Neural cell (in vitro differentiated cells): ENCODE measurements at regions not wholly inside any gene's neighbourhood (a gene's known extent, or its start where the extent isn't known, plus 50 kb on each side); places are given as distances from the start of the nearest gene placed in this dataset.

Experiments
- H2AFZ ChIP-seq: fragments of 200-600, 300-800 bp; sonication (generic), shearing (Covaris generic); 2 replicates; pipeline ENCODE4 v1.6.0; 2014; ENCODE audit warnings: low read depth, mild to moderate bottlenecking, antibody characterized with exemption, low read length, moderate library complexity
- H3F3A ChIP-seq: fragments of 200-600 bp; shearing (Covaris generic); 2 replicates; pipeline ENCODE4 v1.6.1; 2016; ENCODE audit warnings: mild to moderate bottlenecking, moderate library complexity, mixed read lengths, antibody characterized with exemption, low read length; ENCODE audit not compliant: insufficient read depth, poor library complexity, severe bottlenecking
- H3K27ac ChIP-seq: fragments of 200-600, 300-800 bp; sonication (generic), shearing (Covaris generic); 2 replicates; pipeline ENCODE4 v1.5.1; 2014; ENCODE audit warnings: mild to moderate bottlenecking, low read length, moderate library complexity
- H3K27me3 ChIP-seq: fragments of 300-800, 200-600 bp; sonication (generic), shearing (Covaris generic); 2 replicates; pipeline ENCODE4 v1.6.0; 2014; ENCODE audit warnings: mild to moderate bottlenecking, low read depth, low read length, moderate library complexity; ENCODE audit not compliant: insufficient read depth
- H3K36me3 ChIP-seq: fragments of 300-800, 200-600 bp; sonication (generic), shearing (Covaris generic); 2 replicates; pipeline ENCODE4 v1.5.1; 2014; ENCODE audit warnings: mild to moderate bottlenecking, antibody characterized with exemption, low read length, moderate library complexity; ENCODE audit not compliant: insufficient read depth
- H3K4me2 ChIP-seq: fragments of 300-800, 200-600 bp; sonication (generic), shearing (Covaris generic); 2 replicates; pipeline ENCODE4 v1.6.0; 2014; ENCODE audit warnings: mild to moderate bottlenecking, low read length
- H3K4me3 ChIP-seq: fragments of 300-800, 200-600 bp; sonication (generic), shearing (Covaris generic); 2 replicates; pipeline ENCODE4 v1.5.1; 2014; ENCODE audit warnings: mild to moderate bottlenecking, low read length, moderate library complexity
- H3K79me2 ChIP-seq: fragments of 200-600 bp; shearing (Covaris generic); replicated peaks from 2 replicates; pipeline ENCODE4 v1.6.0; 2014; ENCODE audit warnings: mild to moderate bottlenecking, low read length, moderate library complexity; ENCODE audit not compliant: insufficient read depth
- H3K9ac ChIP-seq: fragments of 300-800, 200-600 bp; sonication (generic), shearing (Covaris generic); 2 replicates; pipeline ENCODE4 v1.6.1; 2016; ENCODE audit warnings: mild to moderate bottlenecking, low read length, mixed read lengths
- H3K9me2 ChIP-seq: fragments of 200-600 bp; shearing (Covaris generic); 2 replicates; pipeline ENCODE4 v1.6.1; 2016; ENCODE audit warnings: mild to moderate bottlenecking, low read length, mixed read lengths; ENCODE audit not compliant: insufficient read depth
- H3K9me3 ChIP-seq: fragments of 200-600, 300-800 bp; sonication (generic), shearing (Covaris generic); 2 replicates; pipeline ENCODE4 v1.6.1; 2016; ENCODE audit warnings: mild to moderate bottlenecking, mixed run types, low read length, moderate library complexity, mixed read lengths
- H4K20me1 ChIP-seq: fragments of 200-600 bp; shearing (Covaris generic); 2 replicates; pipeline ENCODE4 v1.6.1; 2016; ENCODE audit warnings: mild to moderate bottlenecking, mixed run types; ENCODE audit not compliant: insufficient read depth
- CTCF ChIP-seq: fragments of 450-650 bp; IDR thresholded peaks from 2 replicates; pipeline ENCODE4 v1.5.1; 2014; ENCODE audit warnings: antibody characterized with exemption, mild to moderate bottlenecking, moderate library complexity; ENCODE audit not compliant: poor library complexity, severe bottlenecking
- EP300 ChIP-seq: fragments of 450-650 bp; conservative IDR thresholded peaks from 2 replicates; pipeline ENCODE4 v1.6.1; 2014; ENCODE audit warnings: antibody characterized with exemption, mild to moderate bottlenecking, moderate library complexity; ENCODE audit not compliant: poor library complexity, severe bottlenecking
- EZH2 ChIP-seq: fragments of 200-600, 300-800 bp; shearing (Covaris generic), sonication (generic); IDR thresholded peaks from 2 replicates; pipeline ENCODE4 v1.6.1; 2014; ENCODE audit warnings: antibody characterized with exemption, low read length, borderline replicate concordance, mild to moderate bottlenecking; ENCODE audit not compliant: insufficient read depth, poor library complexity, severe bottlenecking
- MXI1 ChIP-seq: fragments of 450-650 bp; conservative IDR thresholded peaks from 2 replicates; pipeline ENCODE4 v1.6.1; 2014; ENCODE audit warnings: antibody characterized with exemption, mild to moderate bottlenecking; ENCODE audit not compliant: poor library complexity, severe bottlenecking
- POLR2AphosphoS5 ChIP-seq: IDR thresholded peaks from 2 replicates; pipeline ENCODE4 v1.6.1; 2012
- RAD21 ChIP-seq: fragments of 450-650 bp; conservative IDR thresholded peaks from 2 replicates; pipeline ENCODE4 v1.6.1; 2014; ENCODE audit warnings: antibody characterized with exemption, mild to moderate bottlenecking, moderate library complexity
- REST ChIP-seq: IDR thresholded peaks from 2 replicates; pipeline ENCODE4 v1.6.1; 2012; ENCODE audit warnings: borderline replicate concordance
- SMC3 ChIP-seq: fragments of 450-650 bp; conservative IDR thresholded peaks from 2 replicates; pipeline ENCODE4 v1.6.1; 2014; ENCODE audit warnings: antibody characterized with exemption, mild to moderate bottlenecking, moderate library complexity; ENCODE audit not compliant: poor library complexity
- TAF1 ChIP-seq: IDR thresholded peaks from 2 replicates; pipeline ENCODE4 v1.6.1; 2012; ENCODE audit warnings: low read depth

GRCh38 chrX:125407314-125407713 lies 87.6 kb downstream of the TEX13C start:
- no peaks in the 10 kb centered on the region for H3K79me2 ChIP-seq
- H3K4me2 ChIP-seq: no peak overlapping the region
- TF ChIP-seq MXI1 (no peak), RAD21 (no peak), SMC3 (no peak), REST (no peak), TAF1 (no peak), POLR2AphosphoS5 (no peak), EZH2 (no peak)
- no peak overlapping the region for H3K9ac ChIP-seq
- no peaks in the 10 kb centered on the region for H3K9me2 ChIP-seq
- H3F3A ChIP-seq: no peaks in the 10 kb centered on the region
- no peaks in the 10 kb centered on the region for H3K9me3 ChIP-seq
- H3K27me3 ChIP-seq: no peaks in the 10 kb centered on the region
- no peaks in the 10 kb centered on the region for H3K36me3 ChIP-seq
- no peak overlapping the region for H2AFZ ChIP-seq
- no peak overlapping the region for H3K4me3 ChIP-seq
- H4K20me1 ChIP-seq: no peaks in the 10 kb centered on the region
- H3K27ac ChIP-seq: no peak overlapping the region

- no peaks in the 10 kb centered on the region for H4K20me1 ChIP-seq
- H3F3A ChIP-seq: no peaks in the 10 kb centered on the region
- no peaks in the 10 kb centered on the region for H3K36me3 ChIP-seq
- H3K9me3 ChIP-seq: no peaks in the 10 kb centered on the region
- H3K4me3 ChIP-seq: no peak overlapping the region
- H3K27me3 ChIP-seq: no peaks in the 10 kb centered on the region
- H3K9ac ChIP-seq: no peak overlapping the region
- no peaks in the 10 kb centered on the region for H3K79me2 ChIP-seq
- H3K9me2 ChIP-seq: no peaks in the 10 kb centered on the region
- no peak overlapping the region for H2AFZ ChIP-seq
- H3K4me2 ChIP-seq: no peak overlapping the region
- TF ChIP-seq MXI1 (no peak), EZH2 (no peak), SMC3 (no peak), CTCF (no peak), TAF1 (no peak), RAD21 (no peak), POLR2AphosphoS5 (no peak), EP300 (no peak), REST (no peak)
- H3K27ac ChIP-seq: no peak overlapping the region
Observed at GRCh38 chrX:125420809-125421208, 101.1 kb downstream of the TEX13C start.
